Endothelial cell of umbilical vein (primary cell): ENCODE measurements at regions not wholly inside any gene's neighbourhood (a gene's known extent, or its start where the extent isn't known, plus 50 kb on each side); places are given as distances from the start of the nearest gene placed in this dataset.

Experiments
- POLR2A ChIP-seq: IDR thresholded peaks from 2 replicates; pipeline ENCODE4 v1.6.1; 2012; ENCODE audit warnings: low read depth, mild to moderate bottlenecking, control low read depth, low read length
- POLR2AphosphoS5 ChIP-seq: IDR thresholded peaks from 2 replicates; pipeline ENCODE4 v1.6.1; 2012; ENCODE audit warnings: low read depth, mild to moderate bottlenecking, control low read depth, low read length, moderate library complexity; ENCODE audit not compliant: insufficient read depth
- TF ChIP-seq, protein P1 (sequence below), 2 donors: IDR thresholded peaks; 1 replicate in 1 of 2; 2 replicates in 1 of 2; pipeline ENCODE4 v1.5.1; 2011; ENCODE audit warnings: low read length in 2 of 2, mild to moderate bottlenecking in 2 of 2, moderate library complexity in 2 of 2, control low read depth in 1 of 2, inconsistent platforms in 1 of 2, low read depth in 1 of 2; ENCODE audit not compliant: insufficient read depth in 1 of 2; ENCODE audit errors: extremely low read depth in 1 of 2

DNA sequence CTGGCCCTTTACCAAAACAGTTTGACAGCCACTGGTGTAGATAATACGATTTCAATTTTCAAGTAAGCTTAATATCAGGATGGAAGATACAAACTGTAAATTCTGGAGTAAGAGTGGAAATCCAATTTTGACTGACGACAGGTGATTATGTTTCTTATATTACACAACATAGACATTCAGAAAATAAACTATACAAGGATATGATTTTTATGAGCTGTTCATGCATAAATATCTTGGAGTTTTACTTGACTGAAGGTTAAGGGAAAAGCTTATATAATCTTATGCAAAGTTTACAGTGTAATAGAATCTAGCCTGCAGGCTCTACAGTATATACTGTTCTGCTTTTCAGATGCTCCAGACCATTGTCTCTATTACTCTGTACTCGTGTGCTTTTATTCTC is 1672.3 kb downstream of the ARAP2 start:
- TF ChIP-seq POLR2AphosphoS5 (no peak), POLR2A (no peak)
- TF ChIP-seq, protein P1, sequence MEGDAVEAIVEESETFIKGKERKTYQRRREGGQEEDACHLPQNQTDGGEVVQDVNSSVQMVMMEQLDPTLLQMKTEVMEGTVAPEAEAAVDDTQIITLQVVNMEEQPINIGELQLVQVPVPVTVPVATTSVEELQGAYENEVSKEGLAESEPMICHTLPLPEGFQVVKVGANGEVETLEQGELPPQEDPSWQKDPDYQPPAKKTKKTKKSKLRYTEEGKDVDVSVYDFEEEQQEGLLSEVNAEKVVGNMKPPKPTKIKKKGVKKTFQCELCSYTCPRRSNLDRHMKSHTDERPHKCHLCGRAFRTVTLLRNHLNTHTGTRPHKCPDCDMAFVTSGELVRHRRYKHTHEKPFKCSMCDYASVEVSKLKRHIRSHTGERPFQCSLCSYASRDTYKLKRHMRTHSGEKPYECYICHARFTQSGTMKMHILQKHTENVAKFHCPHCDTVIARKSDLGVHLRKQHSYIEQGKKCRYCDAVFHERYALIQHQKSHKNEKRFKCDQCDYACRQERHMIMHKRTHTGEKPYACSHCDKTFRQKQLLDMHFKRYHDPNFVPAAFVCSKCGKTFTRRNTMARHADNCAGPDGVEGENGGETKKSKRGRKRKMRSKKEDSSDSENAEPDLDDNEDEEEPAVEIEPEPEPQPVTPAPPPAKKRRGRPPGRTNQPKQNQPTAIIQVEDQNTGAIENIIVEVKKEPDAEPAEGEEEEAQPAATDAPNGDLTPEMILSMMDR (IDR thresholded peaks at IDR 0.05; ENCODE audit: extremely low read depth in 1 of 2, insufficient read depth in 1 of 2, low read depth in 1 of 2, low read length in 2 of 2): no peak
